RWPE1 (cell line): ENCODE measurements at regions not wholly inside any gene's neighbourhood (a gene's known extent, or its start where the extent isn't known, plus 50 kb on each side); places are given as distances from the start of the nearest gene placed in this dataset.

Experiments
- CTCF ChIA-PET: fragments of 350-600 bp; sonication (Branson Sonifier 250); formaldehyde crosslinking; extraction: SDS; loops from one replicate; lab custom pipeline; 2021; lab: Yijun Ruan, JAX
- POLR2A ChIA-PET: fragments of 400-600 bp; formaldehyde crosslinking; extraction: SDS; loops from one replicate; lab custom pipeline; 2020; ENCODE audit warnings: antibody characterized with exemption; ENCODE audit not compliant: low non-redundant PET; lab: Yijun Ruan, JAX
- DNase-seq: peaks from one replicate; pipeline ENCODE4 v3.0.0; 2012; ENCODE audit warnings: low spot score
- H3K27ac ChIP-seq: fragments of 450-650 bp; 2 replicates; pipeline ENCODE4 v1.5.1; 2017
- TF ChIP-seq, protein P1 (sequence below): fragments of 450-650 bp; conservative IDR thresholded peaks from 2 replicates; pipeline ENCODE4 v1.5.1; 2017; ENCODE audit warnings: low read depth, mild to moderate bottlenecking

DNA sequence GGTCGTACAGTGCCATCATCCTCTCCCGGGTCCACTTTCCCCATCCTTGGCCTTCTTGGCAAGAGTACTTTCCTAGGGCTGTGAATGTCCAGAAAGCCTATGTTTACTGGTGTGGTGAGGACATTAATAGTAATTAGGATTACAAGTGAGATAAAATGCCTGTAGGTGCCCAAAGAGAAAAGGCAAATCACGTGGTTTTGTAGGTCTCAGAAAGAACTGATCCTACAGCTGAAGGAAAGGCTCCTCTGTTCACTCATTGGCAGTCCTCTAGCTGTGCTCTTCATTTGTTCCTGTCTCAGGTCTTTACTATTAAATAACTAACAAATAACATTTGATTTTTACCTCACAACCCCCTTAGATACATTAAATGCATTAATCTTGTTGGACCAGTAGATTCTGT lies 220.1 kb upstream of the CBLB start:
- H3K27ac ChIP-seq, result no peak overlapping the region
- ChIA-PET POLR2A (no interaction called here), CTCF (no interaction called here)
- DNase-seq, result no peak
- TF ChIP-seq, protein P1, sequence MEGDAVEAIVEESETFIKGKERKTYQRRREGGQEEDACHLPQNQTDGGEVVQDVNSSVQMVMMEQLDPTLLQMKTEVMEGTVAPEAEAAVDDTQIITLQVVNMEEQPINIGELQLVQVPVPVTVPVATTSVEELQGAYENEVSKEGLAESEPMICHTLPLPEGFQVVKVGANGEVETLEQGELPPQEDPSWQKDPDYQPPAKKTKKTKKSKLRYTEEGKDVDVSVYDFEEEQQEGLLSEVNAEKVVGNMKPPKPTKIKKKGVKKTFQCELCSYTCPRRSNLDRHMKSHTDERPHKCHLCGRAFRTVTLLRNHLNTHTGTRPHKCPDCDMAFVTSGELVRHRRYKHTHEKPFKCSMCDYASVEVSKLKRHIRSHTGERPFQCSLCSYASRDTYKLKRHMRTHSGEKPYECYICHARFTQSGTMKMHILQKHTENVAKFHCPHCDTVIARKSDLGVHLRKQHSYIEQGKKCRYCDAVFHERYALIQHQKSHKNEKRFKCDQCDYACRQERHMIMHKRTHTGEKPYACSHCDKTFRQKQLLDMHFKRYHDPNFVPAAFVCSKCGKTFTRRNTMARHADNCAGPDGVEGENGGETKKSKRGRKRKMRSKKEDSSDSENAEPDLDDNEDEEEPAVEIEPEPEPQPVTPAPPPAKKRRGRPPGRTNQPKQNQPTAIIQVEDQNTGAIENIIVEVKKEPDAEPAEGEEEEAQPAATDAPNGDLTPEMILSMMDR, result no peak

DNA sequence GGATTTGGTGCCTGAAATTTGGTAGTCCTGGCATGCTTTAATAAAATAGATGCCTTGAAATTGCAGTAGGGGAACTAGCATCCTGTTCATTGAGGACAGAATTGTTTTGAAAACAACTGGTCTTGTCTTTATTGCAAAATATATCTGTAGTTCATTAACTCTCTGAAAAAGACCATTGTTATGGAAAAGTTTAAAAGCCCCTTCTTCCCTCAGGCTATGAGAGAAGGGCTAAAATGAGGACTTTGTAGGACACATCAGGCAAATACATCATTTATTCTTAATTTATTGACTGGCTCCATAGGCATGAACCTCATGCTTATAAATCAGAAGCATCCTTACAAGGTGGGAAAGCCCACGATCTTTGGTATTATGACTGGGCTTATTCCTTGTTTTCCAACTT lies 221.0 kb upstream of the CBLB start:
- no peak for DNase-seq

DNA sequence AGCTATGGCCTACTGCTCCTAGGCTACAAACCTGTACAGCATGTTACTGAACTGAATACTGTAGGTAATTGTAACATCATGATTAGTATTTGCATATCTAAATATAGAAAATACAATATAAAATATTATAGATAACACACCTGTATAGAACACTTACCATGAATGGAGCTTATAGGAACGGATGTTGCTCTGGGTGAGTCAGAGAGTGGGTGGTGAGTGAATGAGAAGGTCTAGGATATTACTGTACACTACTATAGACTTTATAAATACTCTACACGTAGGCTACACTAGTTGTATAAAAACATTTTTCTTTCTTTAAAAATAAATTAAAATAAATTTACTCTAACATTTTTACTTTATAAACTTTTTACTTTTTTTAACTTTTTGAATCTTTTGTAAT lies 224.0 kb upstream of the CBLB start:
- H3K27ac ChIP-seq, result no peak overlapping the region
- CTCF ChIA-PET, result no interaction called here
- POLR2A ChIA-PET, result no interaction called here
- DNase-seq, result no peak
- TF ChIP-seq, protein P1, result no peak

More for the DNA sequence above, 221.0 kb upstream of the CBLB start:
- no peak overlapping the region for H3K27ac ChIP-seq
- POLR2A ChIA-PET, result interaction anchor here (0.5 kb wide), 1 partner anchor 499 kb away, joined by 4 read pairs; no protein-coding TSS in a partner anchor
- CTCF ChIA-PET, result no interaction called here
- TF ChIP-seq, protein P1, result no peak

DNA sequence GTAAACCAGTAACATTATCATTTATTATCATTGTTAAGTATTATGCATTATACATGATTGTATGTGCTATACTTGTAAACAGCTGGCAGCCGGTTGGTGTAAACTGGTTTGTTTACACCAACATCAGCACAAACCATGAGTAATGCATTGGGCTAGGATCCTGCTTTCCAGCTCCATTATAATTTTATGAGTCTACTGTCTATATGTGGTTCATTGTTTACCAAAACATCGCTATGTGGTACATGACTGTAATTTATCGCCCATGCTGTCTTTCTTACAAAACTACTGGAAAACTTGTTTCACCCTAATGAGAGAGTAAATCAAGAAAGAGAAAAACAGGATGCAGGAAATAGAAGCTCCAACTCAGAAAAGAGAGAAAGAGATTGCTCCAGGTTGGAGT lies 224.8 kb upstream of the CBLB start:
- POLR2A ChIA-PET, result no interaction called here
- H3K27ac ChIP-seq, result no peak overlapping the region
- TF ChIP-seq, protein P1, result no peak
- CTCF ChIA-PET, result no interaction called here
- DNase-seq, result no peak

DNA sequence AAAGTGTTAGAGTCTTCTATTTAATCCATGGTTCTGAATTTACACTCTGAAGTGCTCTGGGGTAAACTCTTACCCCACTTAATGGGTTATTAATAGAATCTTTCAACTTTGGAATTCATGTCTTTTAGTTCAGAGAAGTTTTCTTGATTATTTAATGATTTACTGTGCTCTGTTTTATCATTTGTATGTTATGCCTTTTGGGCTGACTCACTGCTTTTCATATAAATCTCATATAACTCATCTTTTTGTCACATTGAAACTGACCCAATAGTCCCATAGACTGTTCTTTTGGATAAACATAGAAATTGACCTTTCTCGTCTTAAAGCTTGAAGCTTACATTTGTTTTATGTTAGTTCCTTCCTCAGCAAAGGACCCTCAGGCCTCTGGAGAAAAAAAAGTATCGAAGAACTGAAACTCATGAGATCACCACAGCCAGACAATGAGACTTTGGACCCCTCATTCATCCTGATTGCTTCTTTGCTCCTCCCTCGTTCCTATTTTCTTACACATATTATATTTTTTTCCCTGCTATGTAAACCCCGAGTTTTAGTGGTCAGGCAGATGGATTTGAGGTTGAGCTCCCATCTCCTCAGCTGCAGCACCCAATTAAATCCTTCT lies 229.1 kb upstream of the CBLB start:
- ChIA-PET POLR2A (no interaction called here), CTCF (no interaction called here)
- TF ChIP-seq, protein P1, result no peak
- no peak overlapping the region for H3K27ac ChIP-seq
- DNase-seq, result no peak

DNA sequence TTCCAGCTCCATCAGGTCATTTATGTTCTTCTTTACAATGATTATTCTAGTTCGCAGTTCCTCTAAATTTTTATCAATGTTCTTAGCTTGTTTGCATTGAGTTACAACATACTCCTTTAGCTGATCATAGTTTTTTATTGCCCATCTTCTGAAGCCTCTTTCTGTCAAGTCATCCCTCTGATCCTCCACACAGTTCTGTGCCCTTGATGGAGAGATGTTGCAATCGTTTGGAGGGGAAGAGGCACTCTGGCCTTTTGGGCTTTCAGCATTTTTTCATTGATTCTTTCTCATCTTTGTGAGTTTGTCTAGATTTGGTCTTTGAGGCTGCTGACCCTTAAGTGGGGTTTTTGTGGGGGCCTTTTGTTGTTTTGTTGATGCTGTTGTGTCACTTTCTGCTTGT lies 234.6 kb upstream of the CBLB start:
- no peak for DNase-seq
- no peak overlapping the region for H3K27ac ChIP-seq
- POLR2A ChIA-PET, result interaction anchor here (0.6 kb wide), 1 partner anchor 522 kb away, joined by 3 read pairs; no protein-coding TSS in a partner anchor
- TF ChIP-seq, protein P1, result no peak
- CTCF ChIA-PET, result no interaction called here
